Naive thymus-derived CD8-positive, alpha-beta T cell (primary cell): ENCODE measurements at regions not wholly inside any gene's neighbourhood (a gene's known extent, or its start where the extent isn't known, plus 50 kb on each side); places are given as distances from the start of the nearest gene placed in this dataset.
"Not testable (repeated sequence)": the region's sequence is repeated elsewhere in the genome, so short reads cannot be mapped to it uniquely, and the experiment has no call there.

ENCODE experiments used
- ATAC-seq, 2 donors: fragments of 150-1000 bp; cut with Tn5 transposase in 1 of 2; sonication (Bioruptor Pico), chemical (Tn5 transposase) in 1 of 2; 1 replicate in 1 of 2; 2 replicates in 1 of 2; pipeline ENCODE4 v1.10.0; 2021; ENCODE audit warnings: mild to moderate bottlenecking in 2 of 2, moderate library complexity in 2 of 2
- POLR2A ChIA-PET: fragments of 350-600 bp; sonication (Branson Sonifier 250); formaldehyde crosslinking; loops from one replicate; lab custom pipeline; 2021; ENCODE audit warnings: antibody characterized with exemption; lab: Charles Lee
- DNase-seq, 10 donors: peaks; one replicate each; pipeline versions ENCODE4 v3.0.0 to v3.0.0-alpha.2; 2020 to 2022
- H3K27ac Mint-ChIP-seq, 10 donors: one replicate each; pipeline ENCODE4 v1.8.0; 2020 to 2022; ENCODE audit warnings: mild to moderate bottlenecking in 10 of 10, mixed read lengths in 10 of 10, moderate library complexity in 4 of 10, inconsistent platforms in 1 of 10
- H3K27me3 Mint-ChIP-seq, 5 donors: one replicate each; pipeline ENCODE4 v1.8.0; 2021 to 2022; ENCODE audit warnings: mixed read lengths in 5 of 5
- H3K36me3 Mint-ChIP-seq, 3 donors: one replicate each; pipeline ENCODE4 v1.8.0; 2020 to 2022; ENCODE audit warnings: mixed read lengths in 3 of 3, mild to moderate bottlenecking in 2 of 3, inconsistent platforms in 1 of 3
- H3K4me1 Mint-ChIP-seq, 4 donors: one replicate each; pipeline ENCODE4 v1.8.0; 2021 to 2022; ENCODE audit warnings: mixed read lengths in 4 of 4
- H3K4me3 Mint-ChIP-seq, 10 donors: one replicate each; pipeline ENCODE4 v1.8.0; 2020 to 2022; ENCODE audit warnings: mild to moderate bottlenecking in 10 of 10, mixed read lengths in 10 of 10, moderate library complexity in 6 of 10, inconsistent platforms in 1 of 10
- H3K9me3 Mint-ChIP-seq, 9 donors: one replicate each; pipeline ENCODE4 v1.8.0; 2020 to 2022; ENCODE audit warnings: mixed read lengths in 9 of 9, mild to moderate bottlenecking in 3 of 9, inconsistent platforms in 1 of 9, moderate library complexity in 1 of 9

DNA sequence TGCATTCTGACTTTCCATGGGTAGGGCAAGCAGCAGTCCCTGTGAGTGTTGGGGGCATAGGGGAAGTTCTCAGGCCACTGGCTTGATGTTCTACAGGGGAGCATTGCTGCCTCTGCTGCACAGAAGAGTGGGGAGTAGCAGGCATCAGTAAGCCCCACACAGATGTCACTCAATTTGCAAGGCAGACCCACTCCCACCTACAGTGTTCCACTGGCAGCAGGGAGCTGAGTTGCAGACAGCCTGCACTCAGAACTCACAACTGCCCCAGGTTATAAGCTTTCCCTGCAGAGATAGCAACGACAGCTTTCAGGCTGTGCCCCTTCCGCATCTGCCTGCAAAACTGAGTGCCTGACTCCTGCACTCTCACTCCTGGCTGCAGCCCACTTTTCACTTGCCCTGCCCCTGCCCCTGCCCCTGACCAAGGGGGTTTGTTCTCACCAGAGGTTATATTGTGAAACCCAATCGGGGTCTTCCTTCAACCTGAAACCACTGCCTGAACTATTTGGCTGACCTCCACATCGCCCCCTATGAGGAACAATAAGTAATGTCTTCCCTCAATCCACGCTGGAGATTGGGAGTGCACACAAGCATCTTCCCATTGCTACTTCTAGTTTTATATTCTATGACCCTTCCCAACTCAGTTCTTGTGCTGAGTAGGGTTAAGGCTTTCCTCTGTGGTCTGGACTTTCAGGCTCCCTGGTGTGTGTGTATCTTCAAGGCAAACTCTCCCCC is 227.4 kb upstream of the CXorf51B start:
- H3K27ac Mint-ChIP-seq, result no peak overlapping the region
- POLR2A ChIA-PET, result no interaction called here

GRCh38 chrX:146602246-146602645 is 207.3 kb upstream of the CXorf51B start:
- ATAC-seq, result no peak
- Mint-ChIP-seq H3K27me3 (no peaks in the 10 kb centered on the region), H3K4me1 (no peaks in the 10 kb centered on the region), H3K4me3 (no peak overlapping the region), H3K9me3 (peaks cover 0 to 13% (median 2%) of the 10 kb centered on the region in 9 donors), H3K27ac (no peak overlapping the region), H3K36me3 (no peaks in the 10 kb centered on the region)
- no peak for DNase-seq
- POLR2A ChIA-PET, result no interaction called here

More for the DNA sequence above, 227.4 kb upstream of the CXorf51B start:
- ATAC-seq, result no peak
- Mint-ChIP-seq H3K36me3 (no peaks in the 10 kb centered on the region), H3K4me1 (no peaks in the 10 kb centered on the region), H3K27me3 (no peaks in the 10 kb centered on the region), H3K4me3 (no peak overlapping the region), H3K9me3 (peaks cover 0 to 15% (median 2%) of the 10 kb centered on the region in 9 donors)
- DNase-seq, result no peak

GRCh38 chrX:146604196-146604595 is 205.4 kb upstream of the CXorf51B start:
- DNase-seq (no peak), ATAC-seq (no peak)
- Mint-ChIP-seq H3K4me1 (no peaks in the 10 kb centered on the region), H3K9me3 (peaks cover 0 to 11% (median 0%) of the 10 kb centered on the region in 9 donors), H3K36me3 (no peaks in the 10 kb centered on the region), H3K27ac (no peak overlapping the region), H3K27me3 (no peaks in the 10 kb centered on the region), H3K4me3 (no peak overlapping the region)
- POLR2A ChIA-PET, result no interaction called here

DNA sequence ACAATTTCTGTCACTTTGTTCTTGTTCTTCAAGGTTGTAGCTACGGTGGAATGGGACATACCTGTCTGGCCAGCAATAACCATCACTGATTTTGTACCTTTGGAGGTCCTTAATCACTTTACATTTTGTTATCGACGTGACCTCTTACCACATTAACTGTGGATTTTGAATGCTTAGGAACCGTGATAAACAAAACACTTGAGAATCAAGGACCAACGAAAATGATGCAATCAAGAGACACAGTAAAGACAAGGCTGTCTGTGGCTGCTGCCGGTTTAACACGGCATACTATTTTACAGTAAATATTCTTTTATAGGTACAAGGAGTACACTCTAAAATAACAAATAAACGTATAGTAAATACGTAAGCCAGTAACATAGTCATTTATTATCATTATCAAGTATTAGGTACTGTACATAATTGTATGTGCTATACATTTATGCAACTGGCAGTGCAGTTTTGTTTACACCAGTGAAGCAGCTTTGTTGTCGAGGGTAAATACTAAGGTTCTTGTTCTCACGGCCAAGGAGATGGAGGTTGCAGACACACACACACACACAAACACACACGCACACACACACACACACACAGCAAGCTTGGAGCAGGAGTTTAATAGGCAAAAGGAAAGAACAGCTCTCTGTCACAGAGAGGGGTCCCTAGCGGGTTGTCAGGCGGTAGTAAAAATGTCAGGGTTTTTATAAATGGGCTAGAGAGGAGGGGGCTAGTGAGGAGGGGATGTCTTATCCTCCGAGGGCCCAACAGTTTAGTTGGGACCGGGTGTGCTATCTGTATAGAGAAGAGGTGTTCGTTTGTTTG is 194.7 kb upstream of the CXorf51B start:
- Mint-ChIP-seq H3K27ac (no peak overlapping the region), H3K36me3 (no peaks in the 10 kb centered on the region), H3K27me3 (no peaks in the 10 kb centered on the region), H3K9me3 (peaks cover 0 to 4% (median 0%) of the 10 kb centered on the region in 9 donors), H3K4me3 (no peak overlapping the region), H3K4me1 (no peaks in the 10 kb centered on the region)
- ATAC-seq (no peak), DNase-seq (no peak)
- POLR2A ChIA-PET, result no interaction called here

DNA sequence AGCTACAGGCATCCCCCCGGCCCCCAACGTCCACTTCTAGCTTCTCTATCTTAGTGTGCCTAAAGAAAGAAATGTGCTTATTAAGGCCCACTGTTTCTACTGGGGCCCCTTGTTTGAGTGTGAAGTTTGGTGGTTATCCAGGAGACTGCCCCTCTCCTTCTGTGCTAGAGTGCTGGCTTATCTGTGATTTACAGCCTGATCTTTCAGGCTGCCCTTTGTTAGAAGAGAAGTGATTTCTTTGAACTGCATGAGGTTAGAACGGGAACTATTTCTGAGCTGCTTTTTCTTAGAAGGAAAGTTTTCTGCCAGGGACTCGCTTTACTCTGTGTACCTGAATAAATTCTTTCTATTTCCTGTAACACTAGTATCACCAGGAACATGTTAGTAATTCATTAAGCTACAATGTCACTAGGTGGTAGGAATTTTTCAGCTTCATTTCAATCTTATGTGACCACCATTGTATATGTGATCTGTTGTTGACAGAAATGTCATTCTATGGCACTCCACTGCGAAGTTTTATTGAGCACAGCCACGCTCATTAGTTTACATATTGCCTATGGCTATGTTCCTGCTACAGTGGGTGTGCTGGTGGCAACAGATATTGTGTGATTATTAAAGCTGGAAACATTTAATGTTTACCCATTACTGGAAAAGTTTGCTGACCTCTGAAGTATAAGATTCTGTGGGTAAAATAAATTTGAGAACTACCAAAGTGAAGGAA is 193.8 kb upstream of the CXorf51B start:
- DNase-seq (no peak), ATAC-seq (no peak)
- POLR2A ChIA-PET, result no interaction called here
- Mint-ChIP-seq H3K4me1 (no peaks in the 10 kb centered on the region), H3K4me3 (no peak overlapping the region), H3K36me3 (no peaks in the 10 kb centered on the region), H3K9me3 (peaks cover 0 to 4% (median 0%) of the 10 kb centered on the region in 9 donors), H3K27me3 (no peaks in the 10 kb centered on the region), H3K27ac (no peak overlapping the region)

- H3K4me3 Mint-ChIP-seq, ATAC-seq, H3K4me1 Mint-ChIP-seq, POLR2A ChIA-PET, H3K27ac Mint-ChIP-seq, H3K27me3 Mint-ChIP-seq, H3K36me3 Mint-ChIP-seq, DNase-seq: not testable (repeated sequence)
- peaks cover 0 to 11% (median 0%) of the 10 kb centered on the region in 9 donors for H3K9me3 Mint-ChIP-seq
These were observed 189.6 kb upstream of the CXorf51B start for GRCh38 chrX:146619943-146620342.

DNA sequence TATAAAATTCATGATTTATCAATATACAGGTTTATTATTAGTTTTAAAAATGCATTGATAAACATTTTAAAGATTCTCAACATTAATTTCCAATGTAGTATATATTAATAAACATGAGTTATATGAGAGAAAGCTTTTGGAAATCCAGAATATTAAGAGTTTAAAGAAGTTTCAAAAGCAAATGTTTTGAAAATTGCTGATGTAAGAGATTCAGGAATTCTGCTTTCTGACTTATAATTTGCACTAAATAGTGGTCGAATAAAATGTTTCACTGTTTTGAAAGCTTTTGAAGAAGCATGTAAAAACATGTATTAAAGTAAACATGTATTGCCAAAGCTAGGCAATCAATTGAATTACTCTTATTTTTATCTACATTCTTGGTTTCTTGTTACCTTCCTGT is 151.2 kb upstream of the CXorf51B start:
- H3K36me3 Mint-ChIP-seq, result peaks cover 0 to 9% (median 0%) of the 10 kb centered on the region in 3 donors
- no peaks in the 10 kb centered on the region for H3K4me1 Mint-ChIP-seq
- H3K27me3 Mint-ChIP-seq, result no peaks in the 10 kb centered on the region
- DNase-seq, result no peak
- peaks cover 0 to 21% (median 4%) of the 10 kb centered on the region in 9 donors for H3K9me3 Mint-ChIP-seq
- POLR2A ChIA-PET, result no interaction called here
- no peak overlapping the region for H3K4me3 Mint-ChIP-seq
- no peak overlapping the region for H3K27ac Mint-ChIP-seq
- no peak for ATAC-seq

DNA sequence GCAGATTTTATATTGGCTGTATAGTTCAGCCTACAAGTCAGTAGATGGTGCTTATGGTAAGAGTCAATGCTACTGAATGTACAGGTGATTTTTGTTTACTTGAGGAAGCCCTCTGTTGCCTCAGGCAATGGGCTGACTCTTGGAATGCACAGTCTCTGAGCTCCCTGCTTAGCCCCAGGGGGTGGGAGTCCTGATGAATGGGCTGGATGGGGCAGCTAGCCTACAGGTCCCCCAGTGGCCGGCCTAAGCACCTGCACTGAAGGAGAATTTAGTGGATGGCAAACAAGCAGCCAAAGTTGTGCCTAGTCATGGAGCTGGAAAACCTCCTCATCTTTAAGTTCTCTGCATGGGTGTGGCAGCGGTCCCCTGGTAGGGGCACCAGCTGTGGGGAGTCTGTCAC is 101.8 kb upstream of the CXorf51B start:
- no peaks in the 10 kb centered on the region for H3K36me3 Mint-ChIP-seq
- no peaks in the 10 kb centered on the region for H3K4me1 Mint-ChIP-seq
- POLR2A ChIA-PET, result interaction anchor here (0.6 kb wide), 1 partner anchor 13 kb away, joined by 3 read pairs; no protein-coding TSS in a partner anchor
- H3K4me3 Mint-ChIP-seq, result no peak overlapping the region
- no peak overlapping the region for H3K27ac Mint-ChIP-seq
- peaks cover 0 to 5% (median 0%) of the 10 kb centered on the region in 9 donors for H3K9me3 Mint-ChIP-seq
- no peak for DNase-seq
- no peaks in the 10 kb centered on the region for H3K27me3 Mint-ChIP-seq
- ATAC-seq, result no peak

- H3K4me3 Mint-ChIP-seq, H3K27me3 Mint-ChIP-seq, DNase-seq, H3K9me3 Mint-ChIP-seq, H3K4me1 Mint-ChIP-seq, H3K27ac Mint-ChIP-seq, ATAC-seq, POLR2A ChIA-PET, H3K36me3 Mint-ChIP-seq: not testable (repeated sequence)
These were observed 100.7 kb upstream of the CXorf51B start for GRCh38 chrX:146708866-146709265.

DNA sequence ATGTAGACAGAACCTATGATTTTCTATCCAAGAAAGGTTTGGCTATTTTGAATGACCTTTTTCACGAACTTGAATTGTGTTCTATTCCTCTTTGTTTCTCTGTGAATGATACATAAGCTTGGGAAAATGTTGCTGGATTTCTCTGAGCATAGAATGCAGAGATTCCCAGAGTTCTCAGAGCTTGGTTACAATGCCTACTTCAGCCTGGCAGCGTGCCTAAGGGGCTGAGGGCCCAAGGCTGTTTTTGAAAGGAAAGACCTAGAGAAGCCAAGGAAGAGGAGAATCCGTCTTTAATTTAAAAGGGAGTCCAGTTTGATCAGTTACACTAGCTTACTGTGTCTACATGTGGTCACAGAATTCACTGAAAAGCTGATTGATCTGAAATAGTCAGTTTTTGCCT is 55.3 kb upstream of the CXorf51B start:
- H3K4me1 Mint-ChIP-seq, result no peaks in the 10 kb centered on the region
- H3K27me3 Mint-ChIP-seq, result no peaks in the 10 kb centered on the region
- no peak overlapping the region for H3K27ac Mint-ChIP-seq
- POLR2A ChIA-PET, result no interaction called here
- peaks cover 0 to 10% (median 0%) of the 10 kb centered on the region in 9 donors for H3K9me3 Mint-ChIP-seq
- H3K36me3 Mint-ChIP-seq, result no peaks in the 10 kb centered on the region
- ATAC-seq (no peak), DNase-seq (no peak)
- no peak overlapping the region for H3K4me3 Mint-ChIP-seq

DNA sequence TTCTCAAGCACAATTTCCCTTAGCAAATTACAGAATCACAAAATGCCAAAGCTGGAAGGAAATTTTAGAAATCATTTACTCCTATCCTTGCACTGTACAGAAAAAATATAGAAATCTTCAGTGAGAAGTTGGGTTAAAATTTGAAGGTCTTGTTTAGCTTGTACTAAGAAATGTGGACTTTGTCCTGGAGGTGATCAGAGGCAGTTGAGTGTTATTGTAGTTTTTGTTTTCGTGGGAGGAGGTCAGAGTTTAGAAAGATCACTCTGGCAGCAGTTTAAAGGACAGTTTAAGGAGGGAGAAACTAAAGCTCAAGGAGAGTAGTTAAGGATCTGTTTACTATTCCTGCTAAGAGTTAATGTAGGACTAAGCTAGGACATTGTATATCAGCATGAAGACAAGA is 54.4 kb upstream of the CXorf51B start:
- Mint-ChIP-seq H3K27ac (no peak overlapping the region), H3K9me3 (peaks cover 0 to 15% (median under 1%) of the 10 kb centered on the region in 9 donors), H3K36me3 (no peaks in the 10 kb centered on the region), H3K27me3 (no peaks in the 10 kb centered on the region), H3K4me1 (no peaks in the 10 kb centered on the region), H3K4me3 (no peak overlapping the region)
- no peak for ATAC-seq
- DNase-seq, result no peak
- POLR2A ChIA-PET, result no interaction called here
